PC-9 (cell line): ENCODE measurements at regions not wholly inside any gene's neighbourhood (a gene's known extent, or its start where the extent isn't known, plus 50 kb on each side); places are given as distances from the start of the nearest gene placed in this dataset.

ENCODE experiments used
- EZH2 ChIP-seq: fragments of 200-600 bp; sonication (generic); IDR thresholded peaks from 2 replicates; pipeline ENCODE4 v1.8.0; 2017; ENCODE audit warnings: antibody characterized with exemption, low read depth
- TF ChIP-seq, protein P1 (sequence below): fragments of 200-600 bp; sonication (generic); conservative IDR thresholded peaks from 2 replicates; pipeline ENCODE4 v1.6.1; 2017; ENCODE audit warnings: mixed run types, antibody characterized with exemption, mild to moderate bottlenecking, moderate library complexity

DNA sequence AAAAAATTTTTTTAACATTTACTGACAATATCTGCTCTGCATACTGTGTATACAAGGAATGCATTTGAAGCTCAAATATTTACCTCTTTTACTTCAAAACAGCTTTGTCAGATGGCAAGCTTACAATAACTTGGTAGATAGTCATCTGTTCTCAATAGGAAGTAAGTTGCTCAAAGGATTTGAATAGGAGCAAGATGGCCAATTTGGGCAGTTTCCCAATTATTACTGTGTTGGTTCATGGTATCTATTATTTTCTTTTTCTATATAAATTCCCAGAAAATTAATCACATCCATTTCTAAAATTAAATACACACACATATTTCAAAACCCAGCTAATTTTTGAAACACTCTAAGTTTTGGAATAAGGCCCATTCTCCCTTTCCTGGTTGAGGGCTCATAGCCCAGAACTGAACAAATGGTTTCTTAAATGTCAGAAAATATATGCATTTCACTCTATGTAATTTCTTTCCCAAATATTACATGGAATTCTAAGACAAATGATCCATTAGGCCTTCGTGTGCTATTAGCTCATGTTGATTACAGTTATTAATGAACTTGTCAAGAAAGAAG lies 60.2 kb upstream of the BLTP1 start:
- no peak for TF ChIP-seq EZH2
- TF ChIP-seq, protein P1, sequence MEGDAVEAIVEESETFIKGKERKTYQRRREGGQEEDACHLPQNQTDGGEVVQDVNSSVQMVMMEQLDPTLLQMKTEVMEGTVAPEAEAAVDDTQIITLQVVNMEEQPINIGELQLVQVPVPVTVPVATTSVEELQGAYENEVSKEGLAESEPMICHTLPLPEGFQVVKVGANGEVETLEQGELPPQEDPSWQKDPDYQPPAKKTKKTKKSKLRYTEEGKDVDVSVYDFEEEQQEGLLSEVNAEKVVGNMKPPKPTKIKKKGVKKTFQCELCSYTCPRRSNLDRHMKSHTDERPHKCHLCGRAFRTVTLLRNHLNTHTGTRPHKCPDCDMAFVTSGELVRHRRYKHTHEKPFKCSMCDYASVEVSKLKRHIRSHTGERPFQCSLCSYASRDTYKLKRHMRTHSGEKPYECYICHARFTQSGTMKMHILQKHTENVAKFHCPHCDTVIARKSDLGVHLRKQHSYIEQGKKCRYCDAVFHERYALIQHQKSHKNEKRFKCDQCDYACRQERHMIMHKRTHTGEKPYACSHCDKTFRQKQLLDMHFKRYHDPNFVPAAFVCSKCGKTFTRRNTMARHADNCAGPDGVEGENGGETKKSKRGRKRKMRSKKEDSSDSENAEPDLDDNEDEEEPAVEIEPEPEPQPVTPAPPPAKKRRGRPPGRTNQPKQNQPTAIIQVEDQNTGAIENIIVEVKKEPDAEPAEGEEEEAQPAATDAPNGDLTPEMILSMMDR = no peak
